H1 (cell line): ENCODE measurements at regions not wholly inside any gene's neighbourhood (a gene's known extent, or its start where the extent isn't known, plus 50 kb on each side); places are given as distances from the start of the nearest gene placed in this dataset.

Experiments used
- CTCF ChIA-PET: fragments of 300-600 bp; sonication (Branson Sonifier 250); formaldehyde crosslinking; loops from one replicate; lab custom pipeline; 2021; ENCODE audit not compliant: partially characterized antibody; lab: Charles Lee
- POLR2A ChIA-PET: fragments of 300-600 bp; sonication (Branson Sonifier 250); formaldehyde crosslinking; loops from one replicate; lab custom pipeline; 2021; ENCODE audit warnings: inconsistent platforms; ENCODE audit not compliant: partially characterized antibody; lab: Charles Lee
- DNase-seq, 2 experiments: peaks; one replicate each; pipeline versions ENCODE4 v3.0.0 to v3.0.0-alpha.2; 2010 to 2022; ENCODE audit warnings: low spot score in 2 of 2, low read depth in 1 of 2, mixed read lengths in 1 of 2
- FAIRE-seq: peaks from 2 replicates; lab custom pipeline; 2011; peaks lifted over from hg19 to GRCh38; lab: Jason Lieb, UNC
- H2AFZ ChIP-seq: 2 replicates; pipeline ENCODE4 v1.8.1; 2012; ENCODE audit warnings: low read length, inconsistent platforms
- H2AK5ac ChIP-seq: 2 replicates; pipeline ENCODE4 v1.6.1; 2013; ENCODE audit warnings: low read depth, low read length
- H2BK120ac ChIP-seq: replicated peaks from 2 replicates; pipeline ENCODE3; 2013; ENCODE audit warnings: low read depth, low read length, inconsistent platforms
- H2BK12ac ChIP-seq: 2 replicates; pipeline ENCODE4 v1.6.1; 2013; ENCODE audit warnings: low read depth, low read length
- H2BK15ac ChIP-seq: 2 replicates; pipeline ENCODE4 v1.6.1; 2013; ENCODE audit warnings: low read length
- H2BK20ac ChIP-seq: 2 replicates; pipeline ENCODE4 v1.6.1; 2013; ENCODE audit warnings: low read length
- H2BK5ac ChIP-seq: 2 replicates; pipeline ENCODE4 v1.6.1; 2013; ENCODE audit warnings: low read depth, low read length
- H3K14ac ChIP-seq: 2 replicates; pipeline ENCODE4 v1.6.1; 2013; ENCODE audit warnings: inconsistent platforms; ENCODE audit not compliant: insufficient read length
- H3K18ac ChIP-seq: 2 replicates; pipeline ENCODE4 v1.6.1; 2013; ENCODE audit warnings: low read length; ENCODE audit errors: extremely low read depth
- H3K23ac ChIP-seq: 2 replicates; pipeline ENCODE4 v1.6.1; 2013; ENCODE audit warnings: inconsistent platforms; ENCODE audit not compliant: insufficient read length
- H3K23me2 ChIP-seq: 2 replicates; pipeline ENCODE4 v1.6.1; 2013; ENCODE audit warnings: low read depth, low read length
- H3K27ac ChIP-seq: 2 replicates; pipeline ENCODE4 v1.6.1; 2011; ENCODE audit warnings: low read depth, low read length, inconsistent platforms
- H3K27me3 ChIP-seq, 4 experiments: replicated peaks in 1 of 4; 1 replicate in 1 of 4; 2 replicates in 3 of 4; pipeline versions ENCODE4 v1.6.1 to v1.8.1; 2011 to 2013; ENCODE audit warnings: low read length in 3 of 4, mild to moderate bottlenecking in 3 of 4, inconsistent platforms in 2 of 4, mixed read lengths in 2 of 4, moderate library complexity in 1 of 4; ENCODE audit not compliant: control insufficient read depth in 3 of 4, insufficient read depth in 3 of 4; ENCODE audit errors: extremely low read depth in 1 of 4
- H3K36me3 ChIP-seq, 4 experiments: 2 replicates each; pipeline versions ENCODE4 v1.6.1 to v1.8.1; 2011 to 2013; ENCODE audit warnings: mild to moderate bottlenecking in 4 of 4, low read length in 3 of 4, moderate library complexity in 2 of 4, control low read depth in 1 of 4, inconsistent platforms in 1 of 4; ENCODE audit not compliant: insufficient read depth in 4 of 4, control insufficient read depth in 2 of 4
- H3K4ac ChIP-seq: replicated peaks from 2 replicates; pipeline ENCODE3; 2013; ENCODE audit warnings: low read length, low read depth, mixed read lengths, inconsistent platforms; ENCODE audit not compliant: insufficient read length
- H3K4me1 ChIP-seq, 4 experiments: replicated peaks in 1 of 4; 1 replicate in 1 of 4; 2 replicates in 3 of 4; pipeline versions ENCODE4 v1.6.1 to v1.8.1; 2011 to 2013; ENCODE audit warnings: low read length in 3 of 4, inconsistent platforms in 2 of 4, mixed read lengths in 1 of 4; ENCODE audit not compliant: insufficient read depth in 4 of 4, control insufficient read depth in 3 of 4
- H3K4me2 ChIP-seq, 2 experiments: 2 replicates each; pipeline versions ENCODE4 v1.6.1 to v1.8.1; 2011 to 2013; ENCODE audit warnings: low read depth in 2 of 2, low read length in 2 of 2, control low read depth in 1 of 2, inconsistent platforms in 1 of 2, mild to moderate bottlenecking in 1 of 2; ENCODE audit not compliant: insufficient read depth in 1 of 2
- H3K4me3 ChIP-seq, 4 experiments: fragments of 200-600, 300-600 bp in 1 of 4; sonication (generic), shearing (Covaris generic), sonication (Bioruptor Twin) in 1 of 4; 2 replicates each; pipeline versions ENCODE4 v1.5.1 to v1.8.1; 2011 to 2016; ENCODE audit warnings: low read length in 4 of 4, low read depth in 3 of 4, control low read depth in 2 of 4, inconsistent platforms in 2 of 4, mild to moderate bottlenecking in 2 of 4, mixed read lengths in 1 of 4, moderate library complexity in 1 of 4; ENCODE audit not compliant: insufficient read depth in 2 of 4; ENCODE audit errors: extremely low read depth in 1 of 4
- H3K56ac ChIP-seq: replicated peaks from 2 replicates; pipeline ENCODE3; 2013; ENCODE audit warnings: low read depth, mild to moderate bottlenecking, mixed read lengths, low read length, inconsistent platforms; ENCODE audit not compliant: insufficient read length
- H3K79me1 ChIP-seq: 2 replicates; pipeline ENCODE4 v1.6.1; 2013; ENCODE audit warnings: low read depth, low read length, control low read depth
- H3K79me2 ChIP-seq, 2 experiments: 2 replicates each; pipeline versions ENCODE4 v1.6.1 to v1.8.1; 2012 to 2013; ENCODE audit warnings: low read length in 2 of 2, mild to moderate bottlenecking in 2 of 2, inconsistent platforms in 1 of 2; ENCODE audit not compliant: insufficient read depth in 2 of 2, control insufficient read depth in 1 of 2
- H3K9ac ChIP-seq, 4 experiments: replicated peaks in 1 of 4; 1 replicate in 1 of 4; 2 replicates in 3 of 4; pipeline versions ENCODE4 v1.6.1 to v1.8.1; 2011 to 2013; ENCODE audit warnings: low read depth in 3 of 4, low read length in 3 of 4, control low read depth in 2 of 4, mild to moderate bottlenecking in 2 of 4, moderate library complexity in 2 of 4, inconsistent platforms in 1 of 4; ENCODE audit errors: extremely low read depth in 1 of 4
- H3K9me3 ChIP-seq, 2 experiments: 2 replicates each; pipeline versions ENCODE4 v1.6.1 to v1.8.1; 2012 to 2013; ENCODE audit warnings: mild to moderate bottlenecking in 2 of 2, moderate library complexity in 2 of 2, control low read depth in 1 of 2, inconsistent platforms in 1 of 2, low read depth in 1 of 2, low read length in 1 of 2, mixed read lengths in 1 of 2; ENCODE audit not compliant: insufficient read depth in 2 of 2
- H4K20me1 ChIP-seq, 2 experiments: replicated peaks in 1 of 2; 2 replicates each; pipeline versions ENCODE3 to v1.8.1; 2011 to 2013; ENCODE audit warnings: inconsistent platforms in 2 of 2, low read length in 2 of 2, mild to moderate bottlenecking in 1 of 2; ENCODE audit not compliant: insufficient read depth in 2 of 2, control insufficient read depth in 1 of 2
- H4K5ac ChIP-seq: 2 replicates; pipeline ENCODE4 v1.6.1; 2013; ENCODE audit warnings: low read length, low read depth, mixed read lengths, inconsistent platforms; ENCODE audit not compliant: insufficient read length
- H4K8ac ChIP-seq: 2 replicates; pipeline ENCODE4 v1.8.0; 2013; ENCODE audit warnings: mild to moderate bottlenecking, moderate library complexity, low read length, inconsistent platforms; ENCODE audit not compliant: insufficient read depth; ENCODE audit errors: extremely low read depth
- H4K91ac ChIP-seq: replicated peaks from 2 replicates; pipeline ENCODE3; 2013; ENCODE audit warnings: low read length, mixed read lengths, inconsistent platforms; ENCODE audit not compliant: insufficient read length
- EGR1 ChIP-seq: IDR thresholded peaks from 2 replicates; pipeline ENCODE4 v1.6.1; 2011; ENCODE audit warnings: low read depth, low read length, borderline replicate concordance
- EP300 ChIP-seq, 2 experiments: IDR thresholded peaks; 1 replicate in 1 of 2; 2 replicates in 1 of 2; pipeline ENCODE4 v1.6.1; 2011 to 2012; ENCODE audit warnings: low read depth in 2 of 2, low read length in 2 of 2, mild to moderate bottlenecking in 2 of 2, borderline replicate concordance in 1 of 2, inconsistent platforms in 1 of 2, moderate library complexity in 1 of 2
- GTF2F1 ChIP-seq: IDR thresholded peaks from 2 replicates; pipeline ENCODE4 v1.6.1; 2012; ENCODE audit warnings: low read depth, low read length, improper control_type of control experiment, borderline replicate concordance
- RFX5 ChIP-seq: IDR thresholded peaks from 2 replicates; pipeline ENCODE4 v1.6.1; 2011; ENCODE audit warnings: low read depth, low read length, improper control_type of control experiment, borderline replicate concordance
- RXRA ChIP-seq: IDR thresholded peaks from 2 replicates; pipeline ENCODE4 v1.6.1; 2011; ENCODE audit warnings: low read depth, mild to moderate bottlenecking, low read length, moderate library complexity; ENCODE audit not compliant: insufficient read depth
- SRF ChIP-seq: IDR thresholded peaks from 2 replicates; pipeline ENCODE4 v1.6.1; 2011; ENCODE audit warnings: mild to moderate bottlenecking, low read depth, low read length, moderate library complexity
- TCF12 ChIP-seq: IDR thresholded peaks from 2 replicates; pipeline ENCODE4 v1.6.1; 2011; ENCODE audit warnings: low read depth, mild to moderate bottlenecking, low read length
- WGBS, 2 experiments: shearing (Covaris generic) in 1 of 2; methylation state at CpG; one replicate each; pipeline versions ENCODE4 v1.1.6 to v1.1.7; 2013 to 2015; ENCODE audit warnings: low lambda C conversion rate in 2 of 2, mixed read lengths in 2 of 2, inconsistent platforms in 1 of 2, low coverage in 1 of 2, missing lambda C conversion rate in 1 of 2; ENCODE audit not compliant: insufficient replicate concordance in 2 of 2, insufficient coverage in 1 of 2, insufficient read length in 1 of 2; ENCODE audit errors: extremely low coverage in 1 of 2, missing lambda C conversion rate in 1 of 2; 5-methylcytosine and 5-hydroxymethylcytosine counted together
- TF ChIP-seq, protein P1 (sequence below): IDR thresholded peaks from 2 replicates; pipeline ENCODE4 v1.6.1; 2012; ENCODE audit warnings: inconsistent platforms

DNA sequence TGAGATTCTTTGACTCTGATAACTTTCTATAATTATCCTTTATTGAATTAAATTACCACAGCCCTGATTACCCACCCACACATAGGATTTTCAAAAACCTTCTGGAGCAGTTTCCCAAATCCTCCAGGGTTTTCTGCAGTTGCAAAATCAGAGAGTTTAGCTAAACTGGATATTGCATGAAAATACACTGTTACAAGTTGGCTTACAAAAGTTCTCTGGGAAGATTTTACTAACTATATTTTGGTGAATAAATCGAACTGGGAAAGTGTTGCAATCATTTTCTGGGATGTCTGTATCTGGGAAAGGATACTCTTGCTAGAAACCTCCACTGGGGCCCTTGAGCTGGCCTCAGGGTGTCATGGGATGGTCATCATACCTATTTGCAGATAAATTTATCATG lies 97.6 kb upstream of the STMND1 start:
- Histone ChIP-seq H2BK20ac (no peak overlapping the region), H4K8ac (no peak overlapping the region), H2AK5ac (no peak overlapping the region), H4K91ac (no peak overlapping the region), H2BK15ac (no peak overlapping the region), H3K18ac (no peak overlapping the region), H3K4ac (no peak overlapping the region), H3K23me2 (peaks cover 4% of the 10 kb centered on the region; the same call in 1 of the 2 replicates), H3K4me1 (no peaks in the 10 kb centered on the region), H3K56ac (no peak overlapping the region), H3K4me2 (no peak overlapping the region), H2BK12ac (no peak overlapping the region), H3K14ac (no peak overlapping the region), H2AFZ (no peak overlapping the region), H3K79me2 (no peaks in the 10 kb centered on the region), H2BK5ac (no peak overlapping the region), H3K27ac (no peak overlapping the region), H2BK120ac (no peak overlapping the region), H3K4me3 (no peak overlapping the region), H3K23ac (no peak overlapping the region), H4K5ac (no peak overlapping the region), H3K9ac (no peak overlapping the region), H4K20me1 (no peaks in the 10 kb centered on the region), H3K79me1 (no peaks in the 10 kb centered on the region), H3K9me3 (no peaks in the 10 kb centered on the region), H3K27me3 (no peaks in the 10 kb centered on the region), H3K36me3 (no peaks in the 10 kb centered on the region)
- FAIRE-seq (no peak), DNase-seq (no peak)
- ChIA-PET CTCF (interaction anchor here (1.6 kb wide), 1 partner anchor 10 kb away, joined by 3 read pairs; no protein-coding TSS in a partner anchor), POLR2A (no interaction called here)
- no peak for TF ChIP-seq TCF12
- no peak for TF ChIP-seq SRF
- TF ChIP-seq RFX5: no peak
- TF ChIP-seq EP300 (IDR thresholded peaks at IDR 0.05; ENCODE audit: borderline replicate concordance in 1 of 2, low read depth in 2 of 2, low read length in 2 of 2): no peak
- TF ChIP-seq EGR1: no peak
- no peak for TF ChIP-seq RXRA
- TF ChIP-seq, protein P1, sequence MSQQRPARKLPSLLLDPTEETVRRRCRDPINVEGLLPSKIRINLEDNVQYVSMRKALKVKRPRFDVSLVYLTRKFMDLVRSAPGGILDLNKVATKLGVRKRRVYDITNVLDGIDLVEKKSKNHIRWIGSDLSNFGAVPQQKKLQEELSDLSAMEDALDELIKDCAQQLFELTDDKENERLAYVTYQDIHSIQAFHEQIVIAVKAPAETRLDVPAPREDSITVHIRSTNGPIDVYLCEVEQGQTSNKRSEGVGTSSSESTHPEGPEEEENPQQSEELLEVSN: no peak
- no peak for TF ChIP-seq GTF2F1
- 82% methylated on average over 1 of the region's 1 CpG; no CpG with 5 or more reads in 1 of the 2 experiments for WGBS, 2 experiments
